ENCODE measurements at regions not wholly inside any gene's neighbourhood (a gene's known extent, or its start where the extent isn't known, plus 50 kb on each side); places are given as distances from the start of the nearest gene placed in this dataset.
"Not testable (repeated sequence)": the region's sequence is repeated elsewhere in the genome, so short reads cannot be mapped to it uniquely, and the experiment has no call there.

DNA sequence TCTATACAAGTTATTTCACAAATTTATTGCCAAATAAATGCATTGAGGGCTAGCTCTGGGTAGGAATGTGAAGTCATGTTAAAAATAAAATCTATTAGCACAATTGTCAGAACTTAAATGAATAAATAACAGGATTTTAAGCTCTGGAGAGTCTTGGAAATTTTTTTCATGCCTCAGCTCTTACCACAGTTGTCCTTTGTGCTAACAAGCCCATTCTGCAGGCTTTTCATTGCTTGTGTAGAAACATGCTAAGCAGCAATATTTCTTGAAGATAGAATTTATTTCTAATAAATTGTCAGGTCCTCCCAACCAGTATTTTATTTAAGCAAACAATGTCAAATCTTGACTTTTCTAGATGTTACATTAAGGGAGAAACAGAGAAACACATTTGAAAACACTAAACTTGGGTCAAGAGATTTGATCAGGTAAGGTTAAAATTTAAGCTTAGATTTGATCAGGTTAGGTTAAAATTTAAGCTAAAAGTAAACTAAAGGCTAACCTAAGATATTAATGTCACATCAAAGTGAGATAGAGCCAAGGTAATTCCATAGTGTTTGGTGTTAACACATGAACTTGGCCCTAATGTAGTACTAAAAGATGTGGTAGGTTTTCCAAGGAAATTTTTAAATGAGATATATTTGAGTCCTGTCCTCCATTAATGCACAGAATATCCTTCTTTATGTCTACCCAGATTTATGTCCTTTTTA, 179.1 kb upstream of the IL1RAPL1 start:
- no peak for DNase-seq

DNA sequence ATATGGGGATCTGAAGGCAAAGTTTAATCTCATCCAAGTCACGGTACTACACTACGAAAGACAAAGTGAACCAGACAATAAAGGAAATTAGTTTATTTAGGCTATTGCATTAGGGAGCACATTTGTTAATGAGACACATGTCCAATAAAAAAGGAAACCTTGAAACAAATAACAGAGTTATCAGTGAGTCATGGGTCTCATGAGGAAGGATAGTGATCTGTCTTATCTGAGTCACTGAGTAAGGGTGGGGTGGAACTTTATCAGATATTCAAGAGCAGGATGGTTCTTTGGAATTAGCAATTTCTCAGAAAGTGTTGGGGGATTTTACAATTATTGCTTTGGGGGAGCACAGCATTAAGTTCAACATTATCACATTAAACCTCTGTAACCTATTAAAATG, 188.9 kb upstream of the IL1RAPL1 start:
- DNase-seq: no peak

- DNase-seq: no peak
Measured at GRCh38 chrX:28391528-28391927, 195.7 kb upstream of the IL1RAPL1 start.

GRCh38 chrX:28379103-28379502, 208.1 kb upstream of the IL1RAPL1 start:
- DNase-seq: no peak

DNA sequence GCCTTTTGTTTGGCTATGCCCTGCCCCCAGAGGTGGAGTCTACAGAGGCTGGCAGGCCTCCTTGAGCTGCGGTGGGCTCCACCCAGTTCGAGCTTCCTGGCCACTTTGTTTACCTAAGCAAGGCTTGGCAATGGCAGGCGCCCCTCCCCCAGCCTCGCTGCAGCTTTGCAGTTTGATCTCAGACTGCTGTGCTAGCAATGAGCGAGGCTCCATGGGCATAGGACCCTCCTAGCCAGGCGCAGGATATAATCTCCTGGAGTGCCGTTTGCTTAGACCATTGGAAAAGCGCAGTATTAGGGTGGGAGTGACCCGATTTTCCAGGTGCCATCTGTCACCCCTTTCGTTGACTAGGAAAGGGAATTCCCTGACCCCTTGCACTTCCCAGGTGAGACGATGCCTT, 219.6 kb upstream of the IL1RAPL1 start:
- DNase-seq: not testable (repeated sequence)

GRCh38 chrX:28351801-28352200, 235.4 kb upstream of the IL1RAPL1 start:
- DNase-seq: no peak

DNA sequence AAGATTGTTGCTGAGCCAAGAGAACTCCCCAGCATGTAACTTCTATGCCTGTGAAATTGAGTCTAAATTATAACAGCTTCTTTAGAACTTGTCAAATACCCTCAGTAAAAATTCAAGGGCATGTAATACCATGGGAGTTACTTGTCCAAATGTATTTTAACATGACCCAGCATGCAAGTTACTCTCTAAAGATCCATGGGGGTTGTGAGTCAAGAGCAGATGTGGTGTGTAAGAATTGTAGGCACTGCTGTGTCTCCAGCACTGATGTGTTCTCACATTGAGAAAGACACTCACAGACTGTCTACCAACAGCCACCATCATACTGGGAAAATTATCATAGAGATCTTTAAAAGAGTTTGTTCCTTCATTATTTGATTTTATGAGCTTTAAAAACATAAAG, 237.4 kb upstream of the IL1RAPL1 start:
- no peak for DNase-seq

GRCh38 chrX:28347476-28347875, 239.8 kb upstream of the IL1RAPL1 start:
- no peak for DNase-seq

DNA sequence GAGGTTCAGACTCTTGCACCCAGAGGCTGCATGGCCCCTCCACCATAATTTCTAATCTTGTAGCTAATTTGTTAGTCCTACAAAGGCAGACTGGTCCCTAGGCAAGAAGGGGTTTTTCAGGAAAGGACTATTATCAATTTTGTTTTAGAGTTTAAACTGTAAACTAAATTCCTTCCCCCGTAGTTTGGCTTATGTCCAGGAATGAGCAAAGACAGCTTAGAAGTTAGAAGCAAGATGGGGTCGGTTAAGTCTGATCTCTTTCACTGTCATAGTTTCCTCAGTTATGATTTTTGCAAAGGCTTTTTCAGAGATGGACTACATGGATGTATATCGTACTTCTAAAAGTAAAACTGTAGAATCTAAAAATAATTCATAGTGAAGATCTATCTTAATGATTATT, 258.1 kb upstream of the IL1RAPL1 start:
- no peak for DNase-seq

DNA sequence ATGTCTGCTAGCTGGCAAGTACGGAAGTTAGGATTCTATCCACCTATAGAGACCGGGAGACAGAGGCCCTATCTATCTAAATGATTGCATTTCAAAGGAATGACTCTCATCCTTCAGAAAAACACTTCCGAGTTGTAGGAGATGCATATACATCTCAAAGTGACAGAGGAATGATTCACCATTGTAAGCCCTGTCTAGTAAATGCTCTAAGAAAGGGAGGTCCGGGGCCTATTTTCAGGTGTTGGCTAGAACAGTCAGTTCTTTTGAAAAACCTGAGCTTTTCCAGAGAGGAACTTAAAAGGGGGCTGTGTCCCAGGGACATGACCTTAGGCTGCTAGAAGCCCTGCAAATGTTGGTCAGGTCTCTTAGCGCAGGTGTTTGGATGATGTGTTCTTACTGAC, 262.9 kb upstream of the IL1RAPL1 start:
- DNase-seq: no peak

DNA sequence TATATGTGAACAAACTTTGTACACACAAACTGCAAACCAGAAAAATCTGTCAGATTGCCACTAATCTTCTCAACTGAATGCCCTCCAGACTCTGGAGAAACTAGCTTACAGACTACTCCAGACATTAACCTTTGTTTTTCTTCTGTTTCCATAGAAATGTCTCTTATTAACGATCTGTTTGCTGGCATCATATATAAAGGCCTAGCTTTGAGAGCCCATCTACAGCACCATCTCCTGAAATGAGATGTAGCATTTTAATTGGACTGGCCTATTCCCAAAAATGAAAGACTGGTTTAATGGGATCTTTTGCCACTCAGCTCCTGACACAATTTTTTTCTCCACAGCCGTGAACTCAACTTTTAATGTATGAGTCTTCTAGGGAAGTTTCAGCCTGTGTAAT, 266.0 kb upstream of the IL1RAPL1 start:
- DNase-seq: no peak

DNA sequence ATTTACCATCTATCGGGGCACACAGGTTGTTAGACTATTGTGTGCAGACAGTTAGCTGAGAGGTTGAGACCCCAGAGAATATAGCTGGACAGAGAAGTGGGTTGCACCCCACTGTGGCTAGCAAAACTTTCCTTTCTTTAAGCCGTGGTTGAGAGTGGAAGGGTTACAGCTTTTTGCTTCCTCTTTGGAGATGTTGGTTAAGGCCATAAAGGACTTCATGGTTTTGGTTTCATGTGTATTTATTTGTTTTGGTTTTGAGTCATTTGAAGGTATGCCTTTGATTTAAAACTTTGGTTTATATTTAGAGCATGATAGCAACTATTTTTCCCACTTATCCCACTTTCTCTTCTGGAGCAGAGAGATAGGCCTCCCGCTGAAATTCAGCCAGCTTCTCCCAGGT, 274.3 kb upstream of the IL1RAPL1 start:
- no peak for DNase-seq

DNA sequence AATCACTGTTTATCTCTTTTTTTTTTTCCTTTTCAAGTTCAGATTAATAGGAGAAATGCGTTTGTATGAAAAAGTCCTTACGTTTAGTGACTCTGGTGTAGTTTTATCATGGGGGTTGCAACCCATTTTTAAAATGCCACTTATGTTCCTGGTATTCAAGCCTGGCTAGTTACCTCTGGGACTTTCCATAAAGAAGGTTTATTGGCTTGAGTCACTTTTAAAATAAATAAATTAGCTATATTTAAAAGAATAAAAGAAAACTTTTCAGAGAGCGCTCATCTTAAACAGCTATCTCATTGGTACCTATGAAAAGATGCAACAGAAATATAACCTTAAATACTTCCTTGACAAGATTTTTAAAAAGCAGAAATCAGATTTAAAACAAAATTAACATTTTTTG, 275.0 kb upstream of the IL1RAPL1 start:
- no peak for DNase-seq

DNA sequence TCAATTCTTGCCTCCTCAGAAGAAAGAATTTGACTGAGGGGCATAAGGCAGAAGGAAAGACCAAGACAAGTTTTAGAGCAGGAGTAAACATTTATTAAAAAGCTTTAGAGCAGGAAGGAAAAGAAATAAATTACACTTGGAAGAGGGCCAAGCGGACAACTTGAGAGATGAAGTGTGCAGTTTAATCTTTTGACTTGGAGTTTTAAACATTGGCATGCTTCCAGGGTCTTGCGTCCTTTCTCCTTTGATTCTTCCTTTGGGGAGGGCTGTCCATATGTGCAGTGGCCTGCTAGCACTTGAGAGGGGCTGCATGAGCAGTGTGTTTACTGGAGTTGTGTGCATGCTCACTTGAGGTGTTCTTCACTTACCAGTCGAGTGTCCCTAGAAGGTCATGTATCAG, 275.8 kb upstream of the IL1RAPL1 start:
- no peak for DNase-seq

DNA sequence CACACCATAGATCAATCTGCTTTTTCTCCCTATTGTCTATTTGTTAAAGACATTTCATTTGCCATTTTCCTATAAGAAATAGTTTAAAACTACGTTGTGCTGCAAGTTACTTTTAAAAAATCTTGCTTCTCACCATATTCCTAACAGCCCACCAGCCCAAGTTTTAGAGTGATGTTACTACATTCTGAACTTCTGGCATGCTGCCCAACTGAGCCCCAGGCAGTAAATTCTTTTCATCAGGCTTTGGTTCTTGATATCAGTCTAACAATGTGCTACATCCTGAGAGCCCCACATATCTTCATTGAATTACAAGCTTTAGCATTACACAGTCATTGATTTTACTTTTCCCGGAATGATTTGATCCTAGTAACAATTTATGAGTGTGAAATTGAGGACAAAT, 283.8 kb upstream of the IL1RAPL1 start:
- no peak for DNase-seq

GRCh38 chrX:28278726-28279125, 297.5 kb upstream of the DCAF8L1 start:
- no peak for DNase-seq

DNA sequence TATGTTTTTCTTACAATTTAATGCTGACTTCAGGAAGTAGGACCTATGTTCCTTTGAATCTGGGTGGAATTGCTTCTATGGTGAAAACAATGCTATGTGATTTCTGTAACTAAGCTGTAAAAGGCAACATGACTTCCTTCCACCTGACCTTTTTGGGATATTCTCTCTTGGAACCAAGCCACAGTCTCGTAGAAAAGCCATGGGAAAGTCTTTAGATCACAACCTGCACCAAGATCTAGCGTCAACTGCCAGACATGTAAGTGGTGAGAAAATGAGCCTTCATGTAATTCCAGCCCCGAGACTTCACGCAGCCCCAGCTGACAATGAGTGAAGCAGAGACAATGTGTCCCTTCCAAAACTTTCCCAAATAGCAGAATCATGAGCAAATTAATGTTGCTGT, 297.0 kb upstream of the DCAF8L1 start:
- DNase-seq: no peak

DNA sequence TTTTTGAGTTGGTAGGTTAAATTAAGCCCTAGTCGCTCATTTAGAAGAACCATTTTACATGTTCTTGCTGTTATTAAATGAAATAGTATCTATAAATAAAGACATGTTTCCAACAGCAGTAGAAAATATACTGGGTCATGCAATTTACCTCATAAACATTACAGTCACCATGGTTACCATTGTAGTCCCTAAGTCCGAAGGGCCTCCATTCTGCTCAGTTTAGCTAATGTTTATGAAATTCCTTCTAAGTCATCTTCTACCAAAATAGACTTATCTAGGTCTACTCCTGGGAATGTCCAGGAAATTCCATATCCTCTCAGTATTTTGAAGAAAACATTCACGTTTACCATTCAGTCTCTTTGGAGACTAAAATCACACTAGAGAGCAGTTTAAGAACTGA, 292.5 kb upstream of the DCAF8L1 start:
- no peak for DNase-seq

- DNase-seq: no peak
Measured at GRCh38 chrX:28246675-28247074, 265.4 kb upstream of the DCAF8L1 start.

DNA sequence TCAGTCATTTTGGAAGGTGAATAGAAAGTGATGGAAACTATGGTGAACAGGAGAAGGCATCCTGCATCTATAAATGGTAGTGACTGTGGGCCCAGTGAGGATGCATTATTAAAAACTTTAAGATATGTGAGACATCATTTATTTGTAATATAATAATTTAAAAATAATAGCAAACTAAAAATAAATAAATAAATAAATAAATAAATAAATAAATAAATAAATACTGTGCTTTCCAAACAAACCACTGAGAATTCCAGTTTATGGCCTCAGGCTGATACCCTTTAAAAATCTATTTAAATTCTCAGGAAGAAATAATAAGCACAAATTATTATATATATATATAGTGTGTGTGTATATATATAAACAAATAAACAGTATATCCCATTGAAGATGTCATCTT, 248.0 kb upstream of the DCAF8L1 start:
- no peak for DNase-seq

DNA sequence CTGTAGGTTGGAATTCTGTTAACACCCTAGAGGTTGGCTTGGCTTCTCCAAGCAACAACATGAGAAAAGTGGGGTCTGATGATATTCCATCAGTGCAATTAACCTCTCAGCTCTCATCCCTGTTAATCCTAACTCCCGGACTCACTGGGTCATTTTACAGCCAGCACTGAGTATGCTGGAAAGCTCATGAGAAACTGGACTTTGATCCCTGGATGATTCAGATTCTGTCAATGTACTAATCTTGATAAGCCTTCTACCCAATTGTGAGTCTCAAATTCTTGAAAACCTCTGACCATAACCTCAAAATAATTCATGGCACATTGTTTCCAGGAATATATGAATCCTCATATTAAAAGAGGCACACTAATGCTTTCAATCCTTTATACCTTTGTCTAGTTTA, 244.3 kb upstream of the DCAF8L1 start:
- DNase-seq: no peak

GRCh38 chrX:28223991-28224390, 242.7 kb upstream of the DCAF8L1 start:
- DNase-seq: no peak

DNA sequence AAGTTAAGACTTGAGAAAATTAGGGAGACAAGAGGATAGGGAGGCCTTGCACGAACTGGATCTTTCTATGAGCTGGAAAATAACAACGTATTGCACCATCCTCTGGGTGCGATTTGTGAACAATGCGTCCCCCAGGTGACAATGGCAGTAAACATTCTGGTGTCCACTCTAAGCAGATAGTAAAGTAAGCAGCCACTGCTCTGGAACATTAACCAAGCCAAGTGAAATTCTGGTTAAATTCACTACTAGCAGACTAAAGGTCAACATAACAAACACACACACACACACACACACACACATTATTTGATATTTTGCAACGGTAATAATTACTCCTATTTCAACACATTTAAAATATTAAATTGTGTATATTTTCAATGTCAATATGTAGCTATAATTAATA, 242.2 kb upstream of the DCAF8L1 start:
- no peak for DNase-seq

- DNase-seq: no peak
Measured at GRCh38 chrX:28205905-28206304, 224.7 kb upstream of the DCAF8L1 start.

- DNase-seq: no peak
Measured at GRCh38 chrX:28205126-28205525, 223.9 kb upstream of the DCAF8L1 start.

- DNase-seq: no peak
Measured at GRCh38 chrX:28189011-28189410, 207.8 kb upstream of the DCAF8L1 start.
